BLaER1 treated with 17β-estradiol and CSF1 and Interleukin-3, amounts not matched to agents 10 nM and 100 nM (cell line): ENCODE measurements at regions not wholly inside any gene's neighbourhood (a gene's known extent, or its start where the extent isn't known, plus 50 kb on each side); places are given as distances from the start of the nearest gene placed in this dataset.

Source experiments
- H3K27ac ChIP-seq, 11 experiments: shearing (Covaris generic); formaldehyde crosslinking; 2 replicates each; pipeline ENCODE4 v1.8.1; 2022
- H3K27me3 ChIP-seq, 11 experiments: shearing (Covaris generic); formaldehyde crosslinking; 2 replicates each; pipeline ENCODE4 v1.8.1; 2022
- H3K36me3 ChIP-seq, 11 experiments: shearing (Covaris generic); formaldehyde crosslinking; 2 replicates each; pipeline ENCODE4 v1.8.1; 2022
- H3K4me1 ChIP-seq, 10 experiments: shearing (Covaris generic); formaldehyde crosslinking; 2 replicates each; pipeline ENCODE4 v1.8.1; 2022
- H3K4me2 ChIP-seq, 11 experiments: shearing (Covaris generic); formaldehyde crosslinking; 2 replicates each; pipeline ENCODE4 v1.8.1; 2022
- H3K4me3 ChIP-seq, 10 experiments: shearing (Covaris generic); formaldehyde crosslinking; 2 replicates each; pipeline ENCODE4 v1.8.1; 2022
- H3K9ac ChIP-seq, 11 experiments: shearing (Covaris generic); formaldehyde crosslinking; 2 replicates each; pipeline ENCODE4 v1.8.1; 2022
- H3K9me3 ChIP-seq, 11 experiments: shearing (Covaris generic); formaldehyde crosslinking; replicated peaks in 1 of 11; 2 replicates each; pipeline ENCODE4 v1.8.1; 2022
- H4K20me1 ChIP-seq, 11 experiments: shearing (Covaris generic); formaldehyde crosslinking; 2 replicates each; pipeline ENCODE4 v1.8.1; 2022
- Cebpa-rat ChIP-seq, 11 experiments: shearing (Covaris generic); IDR thresholded peaks; 2 replicates each; pipeline ENCODE4 v1.8.1; 2022

GRCh38 chr11:70834277-70834940 lies 418.0 kb downstream of the SHANK2 start:
- Histone ChIP-seq H3K27me3 (peaks cover 0 to 6% (median 0%) of the 10 kb centered on the region in 11 experiments; a peak in 1 of 22 replicates), H3K36me3 (no peaks in the 10 kb centered on the region), H3K4me3 (no peak overlapping the region), H3K27ac (no peak overlapping the region), H3K9ac (no peak overlapping the region), H4K20me1 (peaks cover 0 to 11% (median 0%) of the 10 kb centered on the region in 11 experiments; a peak in 1 of 22 replicates), H3K4me1 (peaks cover 0 to 7% (median 2%) of the 10 kb centered on the region in 10 experiments; a peak in 7 of 20 replicates), H3K9me3 (peaks cover 8 to 25% (median 15%) of the 10 kb centered on the region in 11 experiments; a peak in 19 of 22 replicates), H3K4me2 (no peak overlapping the region)
- TF ChIP-seq Cebpa-rat (IDR thresholded peaks at IDR 0.05): no peak

GRCh38 chr11:70834984-70835560 lies 417.3 kb downstream of the SHANK2 start:
- Histone ChIP-seq H3K4me3 (no peak overlapping the region), H3K36me3 (no peaks in the 10 kb centered on the region), H3K9me3 (peaks cover 8 to 25% (median 15%) of the 10 kb centered on the region in 11 experiments; a peak in 19 of 22 replicates), H4K20me1 (peaks cover 0 to 6% (median 0%) of the 10 kb centered on the region in 11 experiments; a peak in 1 of 22 replicates), H3K4me2 (no peak overlapping the region), H3K27me3 (peaks cover 0 to 2% (median 0%) of the 10 kb centered on the region in 11 experiments; a peak in 1 of 22 replicates), H3K4me1 (peaks cover 0 to 3% (median under 1%) of the 10 kb centered on the region in 10 experiments; a peak in 7 of 20 replicates), H3K27ac (no peak overlapping the region), H3K9ac (no peak overlapping the region)
- no peak for TF ChIP-seq Cebpa-rat (IDR thresholded peaks at IDR 0.05)

- Histone ChIP-seq H3K4me3 (no peak overlapping the region), H3K4me1 (no peaks in the 10 kb centered on the region), H4K20me1 (no peaks in the 10 kb centered on the region; a peak in 1 of 22 replicates), H3K36me3 (no peaks in the 10 kb centered on the region), H3K9ac (no peak overlapping the region), H3K27ac (no peak overlapping the region), H3K9me3 (peaks cover 8 to 25% (median 15%) of the 10 kb centered on the region in 11 experiments; a peak in 19 of 22 replicates), H3K4me2 (no peak overlapping the region), H3K27me3 (no peaks in the 10 kb centered on the region)
- TF ChIP-seq Cebpa-rat (IDR thresholded peaks at IDR 0.05): no peak
Observed at GRCh38 chr11:70836071-70836470, 416.3 kb downstream of the SHANK2 start.

- H3K27me3 ChIP-seq: no peaks in the 10 kb centered on the region
- no peaks in the 10 kb centered on the region for H3K4me1 ChIP-seq
Observed at GRCh38 chr11:70838198-70838597, 414.2 kb downstream of the SHANK2 start.

GRCh38 chr11:70839851-70840250 lies 412.5 kb downstream of the SHANK2 start:
- Histone ChIP-seq H3K4me1 (no peaks in the 10 kb centered on the region), H3K27me3 (no peaks in the 10 kb centered on the region), H4K20me1 (no peaks in the 10 kb centered on the region), H3K9ac (no peak overlapping the region), H3K36me3 (no peaks in the 10 kb centered on the region), H3K9me3 (peaks cover 8 to 25% (median 15%) of the 10 kb centered on the region in 11 experiments; a peak in 19 of 22 replicates), H3K4me3 (no peak overlapping the region), H3K27ac (no peak overlapping the region), H3K4me2 (no peak overlapping the region)
- TF ChIP-seq Cebpa-rat (IDR thresholded peaks at IDR 0.05): no peak

More at GRCh38 chr11:70838198-70838597, 414.2 kb downstream of the SHANK2 start:
- Histone ChIP-seq H3K4me2 (no peak overlapping the region), H3K27ac (no peak overlapping the region), H3K9ac (no peak overlapping the region), H4K20me1 (no peaks in the 10 kb centered on the region; a peak in 1 of 22 replicates), H3K36me3 (no peaks in the 10 kb centered on the region), H3K9me3 (peaks cover 8 to 25% (median 15%) of the 10 kb centered on the region in 11 experiments; a peak in 19 of 22 replicates), H3K4me3 (no peak overlapping the region)
- TF ChIP-seq Cebpa-rat (IDR thresholded peaks at IDR 0.05): no peak

- peaks cover 8 to 25% (median 15%) of the 10 kb centered on the region in 11 experiments; a peak in 19 of 22 replicates for H3K9me3 ChIP-seq
- no peaks in the 10 kb centered on the region for H3K36me3 ChIP-seq
- no peak overlapping the region for H3K27ac ChIP-seq
- no peaks in the 10 kb centered on the region for H3K4me1 ChIP-seq
- H3K4me2 ChIP-seq: no peak overlapping the region
- TF ChIP-seq Cebpa-rat (IDR thresholded peaks at IDR 0.05): no peak
- H3K27me3 ChIP-seq: peaks cover 0 to 9% (median 0%) of the 10 kb centered on the region in 11 experiments; a peak in 7 of 22 replicates
- no peak overlapping the region for H3K4me3 ChIP-seq
- no peak overlapping the region for H3K9ac ChIP-seq
- H4K20me1 ChIP-seq: no peaks in the 10 kb centered on the region
Observed at GRCh38 chr11:70841264-70841663, 411.1 kb downstream of the SHANK2 start.

GRCh38 chr11:70842256-70842655 lies 410.1 kb downstream of the SHANK2 start:
- Histone ChIP-seq H3K4me1 (no peaks in the 10 kb centered on the region), H3K36me3 (no peaks in the 10 kb centered on the region), H3K9me3 (peaks cover 8 to 20% (median 14%) of the 10 kb centered on the region in 11 experiments; a peak in 19 of 22 replicates), H3K9ac (no peak overlapping the region), H3K27me3 (peaks cover 0 to 9% (median 0%) of the 10 kb centered on the region in 11 experiments; a peak in 7 of 22 replicates), H3K4me2 (no peak overlapping the region), H3K4me3 (no peak overlapping the region), H4K20me1 (no peaks in the 10 kb centered on the region; a peak in 1 of 22 replicates), H3K27ac (no peak overlapping the region)
- TF ChIP-seq Cebpa-rat (IDR thresholded peaks at IDR 0.05): no peak

- no peaks in the 10 kb centered on the region for H3K36me3 ChIP-seq
- H3K9me3 ChIP-seq: peaks cover 8 to 16% (median 11%) of the 10 kb centered on the region in 11 experiments; a peak in 19 of 22 replicates
- H3K27me3 ChIP-seq: peaks cover 0 to 9% (median 0%) of the 10 kb centered on the region in 11 experiments; a peak in 7 of 22 replicates
- no peaks in the 10 kb centered on the region; a peak in 1 of 22 replicates for H4K20me1 ChIP-seq
- H3K27ac ChIP-seq: no peak overlapping the region
- TF ChIP-seq Cebpa-rat (IDR thresholded peaks at IDR 0.05): no peak
- H3K4me3 ChIP-seq: no peak overlapping the region
- H3K9ac ChIP-seq: no peak overlapping the region
- no peak overlapping the region for H3K4me2 ChIP-seq
- no peaks in the 10 kb centered on the region for H3K4me1 ChIP-seq
Observed at GRCh38 chr11:70842701-70843100, 409.7 kb downstream of the SHANK2 start.

- no peak overlapping the region for H3K4me3 ChIP-seq
- no peak overlapping the region for H3K27ac ChIP-seq
- peaks cover 0 to 5% (median 0%) of the 10 kb centered on the region in 11 experiments; a peak in 1 of 22 replicates for H3K9me3 ChIP-seq
- no peaks in the 10 kb centered on the region; a peak in 1 of 22 replicates for H4K20me1 ChIP-seq
- no peak for TF ChIP-seq Cebpa-rat (IDR thresholded peaks at IDR 0.05)
- peaks cover 0 to 9% (median 0%) of the 10 kb centered on the region in 11 experiments; a peak in 7 of 22 replicates for H3K27me3 ChIP-seq
- H3K4me2 ChIP-seq: no peak overlapping the region
- H3K36me3 ChIP-seq: no peaks in the 10 kb centered on the region
- no peak overlapping the region for H3K9ac ChIP-seq
- H3K4me1 ChIP-seq: no peaks in the 10 kb centered on the region
Observed at GRCh38 chr11:70843906-70844305, 408.5 kb downstream of the SHANK2 start.
